MM.1S (cell line): ENCODE measurements at regions not wholly inside any gene's neighbourhood (a gene's known extent, or its start where the extent isn't known, plus 50 kb on each side); places are given as distances from the start of the nearest gene placed in this dataset.

Source experiments
- DNase-seq: peaks from one replicate; pipeline ENCODE4 v3.0.0-alpha.2; 2015
- H2AFZ ChIP-seq: fragments of 300-600 bp; sonication (generic); 2 replicates; pipeline ENCODE4 v1.6.0; 2016; ENCODE audit warnings: antibody characterized with exemption, low read length
- H3F3A ChIP-seq: fragments of 300-600 bp; sonication (generic); 2 replicates; pipeline ENCODE4 v1.6.1; 2016; ENCODE audit warnings: mild to moderate bottlenecking, antibody characterized with exemption, low read length, moderate library complexity, mixed read lengths; ENCODE audit not compliant: insufficient read depth
- H3K27ac ChIP-seq: fragments of 300-600 bp; sonication (generic); 2 replicates; pipeline ENCODE4 v1.5.1; 2016; ENCODE audit warnings: mild to moderate bottlenecking, low read length
- H3K27me3 ChIP-seq: fragments of 300-600 bp; sonication (generic); replicated peaks from 2 replicates; pipeline ENCODE4 v1.6.0; 2016; ENCODE audit warnings: low read length; ENCODE audit not compliant: insufficient read depth
- H3K36me3 ChIP-seq: fragments of 300-600 bp; sonication (generic); replicated peaks from 2 replicates; pipeline ENCODE4 v1.6.1; 2016; ENCODE audit warnings: mild to moderate bottlenecking, low read length, mixed read lengths; ENCODE audit not compliant: insufficient read depth
- H3K4me1 ChIP-seq: fragments of 300-600 bp; sonication (generic); 2 replicates; pipeline ENCODE4 v1.6.1; 2016; ENCODE audit warnings: low read length, mixed read lengths
- H3K4me2 ChIP-seq: fragments of 300-600 bp; sonication (generic); 2 replicates; pipeline ENCODE4 v1.6.0; 2016; ENCODE audit warnings: low read depth, low read length
- H3K4me3 ChIP-seq: fragments of 300-600 bp; sonication (generic); 2 replicates; pipeline ENCODE4 v1.5.1; 2016; ENCODE audit warnings: low read length, mixed read lengths
- H3K79me2 ChIP-seq: fragments of 300-600 bp; sonication (generic); 2 replicates; pipeline ENCODE4 v1.6.1; 2016; ENCODE audit warnings: mixed run types, low read length, mixed read lengths
- H3K9ac ChIP-seq: fragments of 300-600 bp; sonication (generic); 2 replicates; pipeline ENCODE4 v1.6.1; 2016; ENCODE audit warnings: low read length, mixed read lengths
- H3K9me2 ChIP-seq: fragments of 300-600 bp; sonication (generic); replicated peaks from 2 replicates; pipeline ENCODE4 v1.6.1; 2016; ENCODE audit warnings: mild to moderate bottlenecking, low read length, mixed read lengths; ENCODE audit not compliant: insufficient read depth
- H3K9me3 ChIP-seq: fragments of 300-600 bp; sonication (generic); replicated peaks from 2 replicates; pipeline ENCODE4 v1.6.1; 2016; ENCODE audit warnings: mild to moderate bottlenecking, low read length, mixed read lengths; ENCODE audit not compliant: insufficient read depth
- H4K20me1 ChIP-seq: fragments of 300-600 bp; sonication (generic); 2 replicates; pipeline ENCODE4 v1.6.1; 2016; ENCODE audit warnings: mild to moderate bottlenecking, low read length, moderate library complexity, mixed read lengths; ENCODE audit not compliant: insufficient read depth
- EZH2 ChIP-seq: fragments of 300-600 bp; sonication (generic); optimal IDR thresholded peaks from 2 replicates; pipeline ENCODE3; 2017; ENCODE audit warnings: low read depth, mild to moderate bottlenecking, antibody characterized with exemption, low read length, mixed read lengths
- EZH2phosphoT487 ChIP-seq: fragments of 300-600 bp; sonication (generic); IDR thresholded peaks from 2 replicates; pipeline ENCODE4 v1.6.1; 2018; ENCODE audit warnings: antibody characterized with exemption, low read length
- TF ChIP-seq, protein P1 (sequence below): fragments of 300-600 bp; sonication (generic); IDR thresholded peaks from 2 replicates; pipeline ENCODE4 v1.5.1; 2016; ENCODE audit warnings: antibody characterized with exemption, low read length, mixed read lengths

DNA sequence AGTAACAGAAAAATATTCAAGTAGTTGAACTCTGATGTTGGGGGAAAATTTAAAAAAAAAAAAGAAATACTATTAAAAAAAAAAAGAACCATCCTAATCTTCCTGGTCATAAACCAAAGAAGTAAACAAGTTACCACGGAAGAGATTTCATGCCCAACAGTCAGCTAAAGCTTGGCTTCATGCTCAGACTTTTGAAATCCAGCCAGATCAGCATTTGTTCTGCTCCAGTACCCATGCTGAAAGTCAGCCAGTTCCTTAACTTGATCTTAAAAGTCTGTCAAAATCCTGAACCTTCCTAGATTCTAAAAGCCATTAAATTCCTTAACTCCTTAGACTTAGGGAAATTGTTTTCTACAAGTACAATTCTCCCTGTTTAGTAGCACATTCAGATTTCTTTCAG is 908.7 kb upstream of the CDH9 start:
- no peak overlapping the region for H3K9ac ChIP-seq
- DNase-seq, result no peak
- no peaks in the 10 kb centered on the region for H3K36me3 ChIP-seq
- H4K20me1 ChIP-seq, result no peaks in the 10 kb centered on the region
- H3F3A ChIP-seq, result no peaks in the 10 kb centered on the region
- H3K9me3 ChIP-seq, result no peaks in the 10 kb centered on the region
- TF ChIP-seq EZH2 (no peak), EZH2phosphoT487 (no peak)
- TF ChIP-seq, protein P1, sequence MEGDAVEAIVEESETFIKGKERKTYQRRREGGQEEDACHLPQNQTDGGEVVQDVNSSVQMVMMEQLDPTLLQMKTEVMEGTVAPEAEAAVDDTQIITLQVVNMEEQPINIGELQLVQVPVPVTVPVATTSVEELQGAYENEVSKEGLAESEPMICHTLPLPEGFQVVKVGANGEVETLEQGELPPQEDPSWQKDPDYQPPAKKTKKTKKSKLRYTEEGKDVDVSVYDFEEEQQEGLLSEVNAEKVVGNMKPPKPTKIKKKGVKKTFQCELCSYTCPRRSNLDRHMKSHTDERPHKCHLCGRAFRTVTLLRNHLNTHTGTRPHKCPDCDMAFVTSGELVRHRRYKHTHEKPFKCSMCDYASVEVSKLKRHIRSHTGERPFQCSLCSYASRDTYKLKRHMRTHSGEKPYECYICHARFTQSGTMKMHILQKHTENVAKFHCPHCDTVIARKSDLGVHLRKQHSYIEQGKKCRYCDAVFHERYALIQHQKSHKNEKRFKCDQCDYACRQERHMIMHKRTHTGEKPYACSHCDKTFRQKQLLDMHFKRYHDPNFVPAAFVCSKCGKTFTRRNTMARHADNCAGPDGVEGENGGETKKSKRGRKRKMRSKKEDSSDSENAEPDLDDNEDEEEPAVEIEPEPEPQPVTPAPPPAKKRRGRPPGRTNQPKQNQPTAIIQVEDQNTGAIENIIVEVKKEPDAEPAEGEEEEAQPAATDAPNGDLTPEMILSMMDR, result no peak
- H3K9me2 ChIP-seq, result no peaks in the 10 kb centered on the region
- H3K79me2 ChIP-seq, result no peaks in the 10 kb centered on the region
- H3K4me2 ChIP-seq, result no peak overlapping the region
- H2AFZ ChIP-seq, result no peak overlapping the region
- no peaks in the 10 kb centered on the region for H3K27me3 ChIP-seq
- H3K4me3 ChIP-seq, result no peak overlapping the region
- H3K4me1 ChIP-seq, result no peaks in the 10 kb centered on the region
- H3K27ac ChIP-seq, result no peak overlapping the region

GRCh38 chr5:27944471-27944870 is 906.1 kb upstream of the CDH9 start:
- Histone ChIP-seq H3K4me3 (no peak overlapping the region), H3K9me2 (no peaks in the 10 kb centered on the region), H4K20me1 (no peaks in the 10 kb centered on the region), H3K36me3 (no peaks in the 10 kb centered on the region), H2AFZ (no peak overlapping the region), H3K4me1 (no peaks in the 10 kb centered on the region), H3K79me2 (no peaks in the 10 kb centered on the region), H3K27me3 (no peaks in the 10 kb centered on the region), H3K9ac (no peak overlapping the region), H3K9me3 (no peaks in the 10 kb centered on the region), H3K27ac (no peak overlapping the region), H3K4me2 (no peak overlapping the region), H3F3A (no peaks in the 10 kb centered on the region)
- DNase-seq, result no peak
- TF ChIP-seq, protein P1, result no peak
- no peak for TF ChIP-seq EZH2phosphoT487
- TF ChIP-seq EZH2, result no peak

DNA sequence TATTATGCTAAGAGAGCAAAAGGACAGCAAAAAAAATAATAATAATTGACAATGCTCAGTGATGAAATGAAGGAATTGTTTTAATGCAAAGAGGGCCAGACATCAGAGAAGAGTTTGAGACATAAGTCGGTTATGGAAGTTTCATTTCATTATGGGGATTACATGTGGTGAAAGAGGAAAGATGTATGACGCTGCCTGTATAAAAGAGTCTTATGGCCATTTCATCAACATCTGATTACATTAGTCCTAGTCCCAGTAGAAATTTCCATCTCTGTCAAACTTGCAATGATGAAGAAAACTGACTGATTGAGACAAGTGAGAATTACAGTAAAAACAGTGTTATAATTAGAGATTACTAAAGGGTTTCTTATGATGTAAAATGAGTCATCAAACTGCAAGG is 900.6 kb upstream of the CDH9 start:
- DNase-seq, result no peak
- Histone ChIP-seq H3F3A (no peaks in the 10 kb centered on the region), H3K9ac (no peak overlapping the region), H3K4me2 (no peak overlapping the region), H3K27me3 (no peaks in the 10 kb centered on the region), H3K36me3 (no peaks in the 10 kb centered on the region), H3K4me3 (no peak overlapping the region), H3K9me2 (no peaks in the 10 kb centered on the region), H3K4me1 (no peaks in the 10 kb centered on the region), H4K20me1 (no peaks in the 10 kb centered on the region), H3K79me2 (no peaks in the 10 kb centered on the region), H2AFZ (no peak overlapping the region), H3K9me3 (no peaks in the 10 kb centered on the region), H3K27ac (no peak overlapping the region)
- TF ChIP-seq EZH2 (no peak), EZH2phosphoT487 (no peak)
- TF ChIP-seq, protein P1, result no peak
